ENCODE measurements at regions not wholly inside any gene's neighbourhood (a gene's known extent, or its start where the extent isn't known, plus 50 kb on each side); places are given as distances from the start of the nearest gene placed in this dataset.

- no peak for TF ChIP-seq CTCF (IDR thresholded peaks at IDR 0.05)
- no peak for TF ChIP-seq POLR2A (IDR thresholded peaks at IDR 0.05)
Measured at GRCh38 chr14:101361451-101362433, 199.6 kb upstream of the DIO3 start.
